ENCODE measurements at regions not wholly inside any gene's neighbourhood (a gene's known extent, or its start where the extent isn't known, plus 50 kb on each side); places are given as distances from the start of the nearest gene placed in this dataset.

- no peaks in the 10 kb centered on the region for H3K27me3 ChIP-seq (ENCODE audit: control insufficient read depth in 3 of 3, insufficient read depth in 3 of 3, low read length in 3 of 3)
- no peaks in the 10 kb centered on the region for H3K4me1 ChIP-seq (ENCODE audit: control insufficient read depth in 3 of 3, insufficient read depth in 3 of 3, low read length in 3 of 3)
- no peak overlapping the region for H3K4me3 ChIP-seq (ENCODE audit: low read length in 3 of 3)
- H3K9ac ChIP-seq (ENCODE audit: low read depth in 1 of 3, low read length in 3 of 3) = no peak overlapping the region
- no peak overlapping the region for H3K27ac ChIP-seq (ENCODE audit: low read depth, low read length)
- no peaks in the 10 kb centered on the region for H3K36me3 ChIP-seq (ENCODE audit: control insufficient read depth in 3 of 3, insufficient read depth in 3 of 3, low read length in 3 of 3)
- H3K9me3 ChIP-seq (ENCODE audit: control insufficient read depth in 3 of 3, low read length in 3 of 3) = no peaks in the 10 kb centered on the region
Observed at GRCh38 chr4:125084608-125085007, 230.1 kb upstream of the FAT4 start.

- H3K4me1 ChIP-seq (ENCODE audit: control insufficient read depth in 3 of 3, insufficient read depth in 3 of 3, low read length in 3 of 3) = no peaks in the 10 kb centered on the region
- H3K36me3 ChIP-seq (ENCODE audit: control insufficient read depth in 3 of 3, insufficient read depth in 3 of 3, low read length in 3 of 3) = no peaks in the 10 kb centered on the region
- H3K9me3 ChIP-seq (ENCODE audit: control insufficient read depth in 3 of 3, low read length in 3 of 3) = no peaks in the 10 kb centered on the region
- H3K27me3 ChIP-seq (ENCODE audit: control insufficient read depth in 3 of 3, insufficient read depth in 3 of 3, low read length in 3 of 3) = no peaks in the 10 kb centered on the region
- H3K9ac ChIP-seq (ENCODE audit: low read depth in 1 of 3, low read length in 3 of 3) = no peak overlapping the region
- no peak overlapping the region for H3K27ac ChIP-seq (ENCODE audit: low read depth, low read length)
- H3K4me3 ChIP-seq (ENCODE audit: low read length in 3 of 3) = no peak overlapping the region
Observed at GRCh38 chr4:125082729-125083417, 231.9 kb upstream of the FAT4 start.

- H3K4me3 ChIP-seq (ENCODE audit: low read length in 3 of 3) = no peak overlapping the region
- H3K27me3 ChIP-seq (ENCODE audit: control insufficient read depth in 3 of 3, insufficient read depth in 3 of 3, low read length in 3 of 3) = no peaks in the 10 kb centered on the region
- H3K4me1 ChIP-seq (ENCODE audit: control insufficient read depth in 3 of 3, insufficient read depth in 3 of 3, low read length in 3 of 3) = no peaks in the 10 kb centered on the region
- no peaks in the 10 kb centered on the region for H3K9me3 ChIP-seq (ENCODE audit: control insufficient read depth in 3 of 3, low read length in 3 of 3)
- H3K27ac ChIP-seq (ENCODE audit: low read depth, low read length) = no peak overlapping the region
- H3K36me3 ChIP-seq (ENCODE audit: control insufficient read depth in 3 of 3, insufficient read depth in 3 of 3, low read length in 3 of 3) = no peaks in the 10 kb centered on the region
- H3K9ac ChIP-seq (ENCODE audit: low read depth in 1 of 3, low read length in 3 of 3) = no peak overlapping the region
Observed at GRCh38 chr4:125072269-125072668, 242.5 kb upstream of the FAT4 start.

- H3K27ac ChIP-seq (ENCODE audit: low read depth, low read length) = no peak overlapping the region
- no peaks in the 10 kb centered on the region for H3K9me3 ChIP-seq (ENCODE audit: control insufficient read depth in 3 of 3, low read length in 3 of 3)
- H3K4me1 ChIP-seq (ENCODE audit: control insufficient read depth in 3 of 3, insufficient read depth in 3 of 3, low read length in 3 of 3) = no peaks in the 10 kb centered on the region
Observed at GRCh38 chr4:125070861-125071260, 243.9 kb upstream of the FAT4 start.

GRCh38 chr4:125062115-125063050 lies 252.4 kb upstream of the FAT4 start:
- Histone ChIP-seq H3K27ac (ENCODE audit: low read depth, low read length) (no peak overlapping the region), H3K27me3 (ENCODE audit: control insufficient read depth in 3 of 3, insufficient read depth in 3 of 3, low read length in 3 of 3) (no peaks in the 10 kb centered on the region), H3K9ac (ENCODE audit: low read depth in 1 of 3, low read length in 3 of 3) (no peak overlapping the region), H3K36me3 (ENCODE audit: control insufficient read depth in 3 of 3, insufficient read depth in 3 of 3, low read length in 3 of 3) (no peaks in the 10 kb centered on the region), H3K9me3 (ENCODE audit: control insufficient read depth in 3 of 3, low read length in 3 of 3) (no peaks in the 10 kb centered on the region), H3K4me3 (ENCODE audit: low read length in 3 of 3) (no peak overlapping the region), H3K4me1 (ENCODE audit: control insufficient read depth in 3 of 3, insufficient read depth in 3 of 3, low read length in 3 of 3) (no peaks in the 10 kb centered on the region)

More at GRCh38 chr4:125070861-125071260, 243.9 kb upstream of the FAT4 start:
- no peak overlapping the region for H3K9ac ChIP-seq (ENCODE audit: low read depth in 1 of 3, low read length in 3 of 3)
- no peaks in the 10 kb centered on the region for H3K36me3 ChIP-seq (ENCODE audit: control insufficient read depth in 3 of 3, insufficient read depth in 3 of 3, low read length in 3 of 3)
- no peaks in the 10 kb centered on the region for H3K27me3 ChIP-seq (ENCODE audit: control insufficient read depth in 3 of 3, insufficient read depth in 3 of 3, low read length in 3 of 3)
- no peak overlapping the region for H3K4me3 ChIP-seq (ENCODE audit: low read length in 3 of 3)

- Histone ChIP-seq H3K27ac (ENCODE audit: low read depth, low read length) (no peak overlapping the region), H3K9ac (ENCODE audit: low read depth in 1 of 3, low read length in 3 of 3) (no peak overlapping the region), H3K9me3 (ENCODE audit: control insufficient read depth in 3 of 3, low read length in 3 of 3) (no peaks in the 10 kb centered on the region), H3K4me1 (ENCODE audit: control insufficient read depth in 3 of 3, insufficient read depth in 3 of 3, low read length in 3 of 3) (no peaks in the 10 kb centered on the region), H3K36me3 (ENCODE audit: control insufficient read depth in 3 of 3, insufficient read depth in 3 of 3, low read length in 3 of 3) (no peaks in the 10 kb centered on the region), H3K4me3 (ENCODE audit: low read length in 3 of 3) (no peak overlapping the region), H3K27me3 (ENCODE audit: control insufficient read depth in 3 of 3, insufficient read depth in 3 of 3, low read length in 3 of 3) (no peaks in the 10 kb centered on the region)
Observed at GRCh38 chr4:125060376-125060775, 254.4 kb upstream of the FAT4 start.

GRCh38 chr4:125049711-125050110 lies 265.0 kb upstream of the FAT4 start:
- Histone ChIP-seq H3K36me3 (ENCODE audit: control insufficient read depth in 3 of 3, insufficient read depth in 3 of 3, low read length in 3 of 3) (no peaks in the 10 kb centered on the region), H3K4me3 (ENCODE audit: low read length in 3 of 3) (no peak overlapping the region), H3K9me3 (ENCODE audit: control insufficient read depth in 3 of 3, low read length in 3 of 3) (no peaks in the 10 kb centered on the region), H3K27me3 (ENCODE audit: control insufficient read depth in 3 of 3, insufficient read depth in 3 of 3, low read length in 3 of 3) (no peaks in the 10 kb centered on the region), H3K27ac (ENCODE audit: low read depth, low read length) (no peak overlapping the region), H3K9ac (ENCODE audit: low read depth in 1 of 3, low read length in 3 of 3) (no peak overlapping the region), H3K4me1 (ENCODE audit: control insufficient read depth in 3 of 3, insufficient read depth in 3 of 3, low read length in 3 of 3) (no peaks in the 10 kb centered on the region)

GRCh38 chr4:125045311-125045710 lies 269.4 kb upstream of the FAT4 start:
- Histone ChIP-seq H3K27me3 (ENCODE audit: control insufficient read depth in 3 of 3, insufficient read depth in 3 of 3, low read length in 3 of 3) (no peaks in the 10 kb centered on the region), H3K9me3 (ENCODE audit: control insufficient read depth in 3 of 3, low read length in 3 of 3) (no peaks in the 10 kb centered on the region), H3K27ac (ENCODE audit: low read depth, low read length) (no peak overlapping the region), H3K36me3 (ENCODE audit: control insufficient read depth in 3 of 3, insufficient read depth in 3 of 3, low read length in 3 of 3) (no peaks in the 10 kb centered on the region), H3K4me3 (ENCODE audit: low read length in 3 of 3) (no peak overlapping the region), H3K9ac (ENCODE audit: low read depth in 1 of 3, low read length in 3 of 3) (no peak overlapping the region), H3K4me1 (ENCODE audit: control insufficient read depth in 3 of 3, insufficient read depth in 3 of 3, low read length in 3 of 3) (no peaks in the 10 kb centered on the region)

- H3K4me3 ChIP-seq (ENCODE audit: low read length in 3 of 3) = no peak overlapping the region
- no peaks in the 10 kb centered on the region for H3K36me3 ChIP-seq (ENCODE audit: control insufficient read depth in 3 of 3, insufficient read depth in 3 of 3, low read length in 3 of 3)
- H3K9me3 ChIP-seq (ENCODE audit: control insufficient read depth in 3 of 3, low read length in 3 of 3) = no peaks in the 10 kb centered on the region
- H3K27ac ChIP-seq (ENCODE audit: low read depth, low read length) = no peak overlapping the region
- H3K9ac ChIP-seq (ENCODE audit: low read depth in 1 of 3, low read length in 3 of 3) = no peak overlapping the region
- no peaks in the 10 kb centered on the region for H3K4me1 ChIP-seq (ENCODE audit: control insufficient read depth in 3 of 3, insufficient read depth in 3 of 3, low read length in 3 of 3)
- no peaks in the 10 kb centered on the region for H3K27me3 ChIP-seq (ENCODE audit: control insufficient read depth in 3 of 3, insufficient read depth in 3 of 3, low read length in 3 of 3)
Observed at GRCh38 chr4:125044886-125045285, 269.9 kb upstream of the FAT4 start.

GRCh38 chr4:125043486-125043885 lies 271.3 kb upstream of the FAT4 start:
- H3K4me1 ChIP-seq (ENCODE audit: control insufficient read depth in 3 of 3, insufficient read depth in 3 of 3, low read length in 3 of 3) = no peaks in the 10 kb centered on the region
- H3K9ac ChIP-seq (ENCODE audit: low read depth in 1 of 3, low read length in 3 of 3) = no peak overlapping the region
- H3K4me3 ChIP-seq (ENCODE audit: low read length in 3 of 3) = no peak overlapping the region

More at GRCh38 chr4:125043486-125043885, 271.3 kb upstream of the FAT4 start:
- H3K27ac ChIP-seq (ENCODE audit: low read depth, low read length) = no peak overlapping the region
- no peaks in the 10 kb centered on the region for H3K27me3 ChIP-seq (ENCODE audit: control insufficient read depth in 3 of 3, insufficient read depth in 3 of 3, low read length in 3 of 3)
- no peaks in the 10 kb centered on the region for H3K9me3 ChIP-seq (ENCODE audit: control insufficient read depth in 3 of 3, low read length in 3 of 3)
- H3K36me3 ChIP-seq (ENCODE audit: control insufficient read depth in 3 of 3, insufficient read depth in 3 of 3, low read length in 3 of 3) = no peaks in the 10 kb centered on the region

All from skeletal muscle tissue (tissue), 3 donors.